IPS-NIHi7 (cell line): ENCODE measurements at regions not wholly inside any gene's neighbourhood (a gene's known extent, or its start where the extent isn't known, plus 50 kb on each side); places are given as distances from the start of the nearest gene placed in this dataset.
"Not testable (repeated sequence)": the region's sequence is repeated elsewhere in the genome, so short reads cannot be mapped to it uniquely, and the experiment has no call there.

Experiments
- DNase-seq: peaks from one replicate; pipeline ENCODE4 v3.0.0; 2012; ENCODE audit warnings: mixed read lengths; ENCODE audit errors: extremely low spot score

- DNase-seq: no peak
Measured at GRCh38 chrX:114095789-114096188, 488.1 kb upstream of the HTR2C start.

- no peak for DNase-seq
Measured at GRCh38 chrX:114087543-114087942, 496.3 kb upstream of the HTR2C start.

GRCh38 chrX:114077773-114078172 lies 506.1 kb upstream of the HTR2C start:
- DNase-seq: no peak

GRCh38 chrX:114075073-114075673 lies 508.7 kb upstream of the HTR2C start:
- no peak for DNase-seq

- DNase-seq: peak; percentile 18
Measured at GRCh38 chrX:114073926-114074325, 510.0 kb upstream of the HTR2C start.

GRCh38 chrX:114071412-114071811 lies 512.5 kb upstream of the HTR2C start:
- DNase-seq: no peak

- no peak for DNase-seq
Measured at GRCh38 chrX:114065577-114066223, 518.2 kb upstream of the HTR2C start.

GRCh38 chrX:114061226-114061625 lies 522.7 kb upstream of the HTR2C start:
- no peak for DNase-seq

GRCh38 chrX:114058988-114059418 lies 524.9 kb upstream of the HTR2C start:
- no peak for DNase-seq

GRCh38 chrX:114057422-114057821 lies 526.5 kb upstream of the HTR2C start:
- not testable (repeated sequence) for DNase-seq

GRCh38 chrX:114051667-114052315 lies 532.1 kb upstream of the HTR2C start:
- DNase-seq: no peak

- DNase-seq: no peak
Measured at GRCh38 chrX:114050075-114050796, 533.6 kb upstream of the HTR2C start.

- no peak for DNase-seq
Measured at GRCh38 chrX:114049063-114049462, 534.8 kb upstream of the HTR2C start.

GRCh38 chrX:114047558-114047957 lies 536.3 kb upstream of the HTR2C start:
- no peak for DNase-seq

- DNase-seq: no peak
Measured at GRCh38 chrX:114046695-114047279, 537.1 kb upstream of the HTR2C start.

GRCh38 chrX:114041470-114041869 lies 542.4 kb upstream of the HTR2C start:
- not testable (repeated sequence) for DNase-seq

GRCh38 chrX:114040661-114041269 lies 543.1 kb upstream of the HTR2C start:
- DNase-seq: not testable (repeated sequence)

- DNase-seq: not testable (repeated sequence)
Measured at GRCh38 chrX:114040111-114040510, 543.8 kb upstream of the HTR2C start.

GRCh38 chrX:114038358-114038757 lies 545.5 kb upstream of the HTR2C start:
- DNase-seq: peak; percentile 31

- no peak for DNase-seq
Measured at GRCh38 chrX:114037515-114037914, 546.4 kb upstream of the HTR2C start.

- DNase-seq: no peak
Measured at GRCh38 chrX:114028907-114029662, 554.8 kb upstream of the HTR2C start.
